Smooth muscle cell (in vitro differentiated cells): ENCODE measurements at regions not wholly inside any gene's neighbourhood (a gene's known extent, or its start where the extent isn't known, plus 50 kb on each side); places are given as distances from the start of the nearest gene placed in this dataset.

ENCODE experiments used
- DNase-seq: peaks from one replicate; lab custom pipeline; 2025; ENCODE audit not compliant: unreplicated experiment; lab: John Stamatoyannopoulos, UW
- H2AFZ ChIP-seq: fragments of 200-600 bp; sonication (generic); 2 replicates; pipeline ENCODE4 v1.6.0; 2016; ENCODE audit warnings: antibody characterized with exemption, low read depth, mild to moderate bottlenecking
- H3F3A ChIP-seq: fragments of 200-600 bp; sonication (generic); 2 replicates; pipeline ENCODE4 v1.6.0; 2017; ENCODE audit warnings: antibody characterized with exemption, low read depth
- H3K27ac ChIP-seq: fragments of 200-600 bp; sonication (generic); 2 replicates; pipeline ENCODE4 v1.5.1; 2016; ENCODE audit warnings: low read depth, mild to moderate bottlenecking
- H3K27me3 ChIP-seq: fragments of 200-600 bp; sonication (generic); 2 replicates; pipeline ENCODE4 v1.6.1; 2016; ENCODE audit warnings: low read depth, mild to moderate bottlenecking
- H3K36me3 ChIP-seq: fragments of 200-600 bp; sonication (generic); 2 replicates; pipeline ENCODE4 v1.5.1; 2016; ENCODE audit warnings: low read depth
- H3K4me1 ChIP-seq: fragments of 200-600 bp; sonication (generic); 2 replicates; pipeline ENCODE4 v1.5.1; 2016; ENCODE audit warnings: low read depth
- H3K4me2 ChIP-seq: fragments of 200-600 bp; sonication (generic); 2 replicates; pipeline ENCODE4 v1.6.0; 2016; ENCODE audit warnings: mild to moderate bottlenecking
- H3K4me3 ChIP-seq: fragments of 200-600 bp; sonication (generic); 2 replicates; pipeline ENCODE4 v1.5.1; 2016; ENCODE audit warnings: mild to moderate bottlenecking
- H3K79me2 ChIP-seq: fragments of 200-600 bp; sonication (generic); 2 replicates; pipeline ENCODE4 v1.6.0; 2016; ENCODE audit warnings: low read depth, mild to moderate bottlenecking
- H3K9ac ChIP-seq: fragments of 200-600 bp; sonication (generic); 2 replicates; pipeline ENCODE4 v1.6.0; 2016; ENCODE audit warnings: low read depth
- H3K9me3 ChIP-seq: fragments of 200-600 bp; sonication (generic); replicated peaks from 2 replicates; pipeline ENCODE4 v1.5.1; 2016; ENCODE audit warnings: low read depth
- H4K20me1 ChIP-seq: fragments of 200-600 bp; sonication (generic); 2 replicates; pipeline ENCODE4 v1.6.0; 2016; ENCODE audit warnings: low read depth
- WGBS: methylation state at CpG from one replicate; pipeline ENCODE4 v1.1.7; 2016; ENCODE audit warnings: low lambda C conversion rate; 5-methylcytosine and 5-hydroxymethylcytosine counted together
- TF ChIP-seq, protein P1 (sequence below): fragments of 200-600 bp; sonication (generic); IDR thresholded peaks from 2 replicates; pipeline ENCODE4 v1.5.1; 2017; ENCODE audit warnings: borderline replicate concordance, mild to moderate bottlenecking, antibody characterized with exemption; ENCODE audit not compliant: insufficient read depth, poor library complexity, severe bottlenecking

GRCh38 chr3:13174011-13174802 lies 101.0 kb upstream of the IQSEC1 start:
- no peak overlapping the region for H3K9ac ChIP-seq
- H3K79me2 ChIP-seq, result no peaks in the 10 kb centered on the region
- H3K4me2 ChIP-seq, result no peak overlapping the region
- H3K4me1 ChIP-seq, result no peaks in the 10 kb centered on the region
- H3K4me3 ChIP-seq, result no peak overlapping the region
- H2AFZ ChIP-seq, result no peak overlapping the region
- WGBS, result 92% methylated on average over 15 of the region's 17 CpGs
- H3K27me3 ChIP-seq, result no peaks in the 10 kb centered on the region
- no peaks in the 10 kb centered on the region for H3K36me3 ChIP-seq
- H3K27ac ChIP-seq, result no peak overlapping the region
- no peaks in the 10 kb centered on the region for H3F3A ChIP-seq
- TF ChIP-seq, protein P1, sequence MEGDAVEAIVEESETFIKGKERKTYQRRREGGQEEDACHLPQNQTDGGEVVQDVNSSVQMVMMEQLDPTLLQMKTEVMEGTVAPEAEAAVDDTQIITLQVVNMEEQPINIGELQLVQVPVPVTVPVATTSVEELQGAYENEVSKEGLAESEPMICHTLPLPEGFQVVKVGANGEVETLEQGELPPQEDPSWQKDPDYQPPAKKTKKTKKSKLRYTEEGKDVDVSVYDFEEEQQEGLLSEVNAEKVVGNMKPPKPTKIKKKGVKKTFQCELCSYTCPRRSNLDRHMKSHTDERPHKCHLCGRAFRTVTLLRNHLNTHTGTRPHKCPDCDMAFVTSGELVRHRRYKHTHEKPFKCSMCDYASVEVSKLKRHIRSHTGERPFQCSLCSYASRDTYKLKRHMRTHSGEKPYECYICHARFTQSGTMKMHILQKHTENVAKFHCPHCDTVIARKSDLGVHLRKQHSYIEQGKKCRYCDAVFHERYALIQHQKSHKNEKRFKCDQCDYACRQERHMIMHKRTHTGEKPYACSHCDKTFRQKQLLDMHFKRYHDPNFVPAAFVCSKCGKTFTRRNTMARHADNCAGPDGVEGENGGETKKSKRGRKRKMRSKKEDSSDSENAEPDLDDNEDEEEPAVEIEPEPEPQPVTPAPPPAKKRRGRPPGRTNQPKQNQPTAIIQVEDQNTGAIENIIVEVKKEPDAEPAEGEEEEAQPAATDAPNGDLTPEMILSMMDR, result no peak
- no peak for DNase-seq
- no peaks in the 10 kb centered on the region for H4K20me1 ChIP-seq
- no peaks in the 10 kb centered on the region for H3K9me3 ChIP-seq

DNA sequence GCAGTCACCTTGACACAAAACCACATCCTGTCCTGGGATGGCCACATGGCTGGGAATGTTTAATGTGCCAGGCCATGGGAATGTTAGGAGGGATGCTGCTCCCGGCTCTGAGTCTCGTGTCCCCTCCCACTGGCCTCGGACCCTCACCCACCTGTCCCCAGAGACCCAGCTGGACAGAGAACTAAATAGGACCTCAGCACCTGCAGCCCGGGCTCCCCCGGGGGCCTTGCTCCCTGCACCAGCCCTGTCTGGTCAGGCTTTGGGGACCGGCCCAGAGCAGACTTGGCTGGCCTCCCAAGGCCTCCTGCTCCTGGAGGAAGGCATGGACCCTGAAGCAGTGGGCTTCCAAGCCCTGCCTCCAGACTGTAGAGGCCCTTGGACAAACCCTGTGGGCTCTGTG lies 100.0 kb upstream of the IQSEC1 start:
- no peak overlapping the region for H3K4me3 ChIP-seq
- TF ChIP-seq, protein P1, result no peak
- no peaks in the 10 kb centered on the region for H3K36me3 ChIP-seq
- no peak overlapping the region for H3K9ac ChIP-seq
- no peak overlapping the region for H3K4me2 ChIP-seq
- H3K9me3 ChIP-seq, result no peaks in the 10 kb centered on the region
- H4K20me1 ChIP-seq, result no peaks in the 10 kb centered on the region
- H3F3A ChIP-seq, result no peaks in the 10 kb centered on the region
- no peaks in the 10 kb centered on the region for H3K79me2 ChIP-seq
- no peaks in the 10 kb centered on the region for H3K4me1 ChIP-seq
- H2AFZ ChIP-seq, result no peak overlapping the region
- no peak overlapping the region for H3K27ac ChIP-seq
- 95% methylated on average over 6 of the region's 6 CpGs for WGBS
- no peaks in the 10 kb centered on the region for H3K27me3 ChIP-seq
- DNase-seq, result no peak

DNA sequence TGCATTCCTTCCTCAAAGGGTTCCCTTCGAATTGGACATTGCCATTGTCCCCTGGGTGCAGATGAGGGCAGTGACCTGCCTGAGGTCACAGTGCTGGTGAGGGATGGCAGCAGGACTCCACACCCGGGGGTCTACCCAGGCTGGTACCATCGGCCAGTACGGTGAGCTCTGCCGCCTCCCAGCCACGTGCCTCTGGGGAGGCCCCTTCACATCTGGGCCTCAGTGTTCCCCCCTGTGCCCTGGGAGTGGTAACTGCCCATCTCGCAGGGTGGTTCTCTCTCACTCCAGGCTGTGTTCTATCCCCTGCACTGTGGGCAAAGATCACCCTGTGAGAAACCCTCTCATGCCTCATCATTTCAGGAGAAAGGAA lies 99.4 kb upstream of the IQSEC1 start:
- TF ChIP-seq, protein P1, result no peak
- H3F3A ChIP-seq, result no peaks in the 10 kb centered on the region
- no peak overlapping the region for H3K9ac ChIP-seq
- WGBS, result 92% methylated on average over 7 of the region's 7 CpGs
- H3K4me3 ChIP-seq, result no peak overlapping the region
- DNase-seq, result no peak
- H4K20me1 ChIP-seq, result no peaks in the 10 kb centered on the region
- no peaks in the 10 kb centered on the region for H3K27me3 ChIP-seq
- H3K27ac ChIP-seq, result no peak overlapping the region
- H2AFZ ChIP-seq, result no peak overlapping the region
- no peaks in the 10 kb centered on the region for H3K4me1 ChIP-seq
- no peaks in the 10 kb centered on the region for H3K36me3 ChIP-seq
- H3K9me3 ChIP-seq, result no peaks in the 10 kb centered on the region
- H3K79me2 ChIP-seq, result no peaks in the 10 kb centered on the region
- no peak overlapping the region for H3K4me2 ChIP-seq
